Small intestine (tissue), 7 donors: ENCODE measurements at regions not wholly inside any gene's neighbourhood (a gene's known extent, or its start where the extent isn't known, plus 50 kb on each side); places are given as distances from the start of the nearest gene placed in this dataset.

Source experiments
- DNase-seq, 2 donors: peaks; one replicate each; pipeline versions ENCODE4 v3.0.0 to v3.0.0-alpha.2; 2013
- FAIRE-seq: peaks from 2 replicates; lab custom pipeline; 2012; peaks lifted over from hg19 to GRCh38; lab: Jason Lieb, UNC
- H3K27ac ChIP-seq, 3 donors: one replicate each; pipeline ENCODE4 v1.5.1; 2013; ENCODE audit warnings: low read length in 2 of 3, mild to moderate bottlenecking in 2 of 3, control low read depth in 1 of 3, inconsistent platforms in 1 of 3, low read depth in 1 of 3, moderate library complexity in 1 of 3
- H3K27me3 ChIP-seq, 3 donors: one replicate each; pipeline ENCODE4 v1.6.1; 2013; ENCODE audit warnings: low read length in 3 of 3, inconsistent platforms in 1 of 3; ENCODE audit not compliant: control insufficient read depth in 3 of 3, insufficient read depth in 3 of 3
- H3K36me3 ChIP-seq, 3 donors: one replicate each; pipeline ENCODE4 v1.6.1; 2013; ENCODE audit warnings: low read length in 3 of 3, inconsistent platforms in 1 of 3, low read depth in 1 of 3, mild to moderate bottlenecking in 1 of 3, moderate library complexity in 1 of 3; ENCODE audit not compliant: control insufficient read depth in 3 of 3, insufficient read depth in 2 of 3
- H3K4me1 ChIP-seq, 3 donors: one replicate each; pipeline ENCODE4 v1.6.1; 2013; ENCODE audit warnings: low read length in 2 of 3, inconsistent platforms in 1 of 3, low read depth in 1 of 3, mild to moderate bottlenecking in 1 of 3, moderate library complexity in 1 of 3; ENCODE audit not compliant: control insufficient read depth in 3 of 3, insufficient read depth in 2 of 3
- H3K4me3 ChIP-seq, 3 donors: one replicate each; pipeline ENCODE4 v1.5.1; 2013; ENCODE audit warnings: low read length in 3 of 3, control low read depth in 1 of 3, inconsistent platforms in 1 of 3, low read depth in 1 of 3, mild to moderate bottlenecking in 1 of 3, moderate library complexity in 1 of 3
- H3K9me3 ChIP-seq, 2 donors: one replicate each; pipeline ENCODE4 v1.6.1; 2013; ENCODE audit warnings: low read depth in 1 of 2, low read length in 1 of 2; ENCODE audit not compliant: control insufficient read depth in 2 of 2, insufficient read depth in 1 of 2
- WGBS, 3 donors: extraction: QIAGEN DNeasy Blood & Tissue Kit; methylation state at CpG; one replicate each; pipeline ENCODE4 v1.1.7; 2013; 5-methylcytosine and 5-hydroxymethylcytosine counted together
- donor health status: healthy with polysubstance abuse.
- donor health status: control.
- donor health status: control.
- donor health status: Bipolar disorder and iron deficiency.
- donor health status: healthy.

GRCh38 chr14:44649061-44649460 is 142.0 kb upstream of the FSCB start:
- 69 to 90% (median 69%) methylated on average over 1 of the region's 1 CpG for WGBS, 3 donors
- H3K4me3 ChIP-seq, result no peak overlapping the region
- H3K9me3 ChIP-seq, result no peaks in the 10 kb centered on the region
- no peaks in the 10 kb centered on the region for H3K27me3 ChIP-seq
- DNase-seq (no peak), FAIRE-seq (no peak)
- H3K27ac ChIP-seq, result no peak overlapping the region
- H3K4me1 ChIP-seq, result no peaks in the 10 kb centered on the region
- H3K36me3 ChIP-seq, result no peaks in the 10 kb centered on the region

DNA sequence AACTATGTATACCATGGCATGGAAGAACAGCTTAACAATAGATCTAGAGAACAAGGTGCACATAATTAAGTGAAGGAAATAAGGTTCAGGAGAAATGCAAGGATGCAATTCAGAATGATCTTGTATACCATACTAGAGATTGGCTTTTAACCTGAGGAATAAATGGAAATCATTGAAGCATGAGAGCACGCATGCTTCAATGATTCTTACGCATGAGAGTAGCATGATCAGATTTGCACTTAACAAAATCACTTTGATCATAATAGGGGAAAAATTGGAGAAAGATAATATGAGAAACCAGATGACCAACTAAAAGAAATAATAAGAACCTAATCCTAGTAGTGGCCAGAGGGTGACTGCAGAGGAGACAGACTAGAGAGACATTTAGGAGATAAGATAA is 133.3 kb upstream of the FSCB start:
- H3K27me3 ChIP-seq, result no peaks in the 10 kb centered on the region
- no peaks in the 10 kb centered on the region for H3K9me3 ChIP-seq
- 92 to 94% (median 94%) methylated on average over 2 of the region's 2 CpGs for WGBS, 3 donors
- H3K27ac ChIP-seq, result no peak overlapping the region
- DNase-seq, result no peak
- H3K4me1 ChIP-seq, result no peaks in the 10 kb centered on the region
- H3K36me3 ChIP-seq, result no peaks in the 10 kb centered on the region
- no peak overlapping the region for H3K4me3 ChIP-seq
- FAIRE-seq, result no peak

DNA sequence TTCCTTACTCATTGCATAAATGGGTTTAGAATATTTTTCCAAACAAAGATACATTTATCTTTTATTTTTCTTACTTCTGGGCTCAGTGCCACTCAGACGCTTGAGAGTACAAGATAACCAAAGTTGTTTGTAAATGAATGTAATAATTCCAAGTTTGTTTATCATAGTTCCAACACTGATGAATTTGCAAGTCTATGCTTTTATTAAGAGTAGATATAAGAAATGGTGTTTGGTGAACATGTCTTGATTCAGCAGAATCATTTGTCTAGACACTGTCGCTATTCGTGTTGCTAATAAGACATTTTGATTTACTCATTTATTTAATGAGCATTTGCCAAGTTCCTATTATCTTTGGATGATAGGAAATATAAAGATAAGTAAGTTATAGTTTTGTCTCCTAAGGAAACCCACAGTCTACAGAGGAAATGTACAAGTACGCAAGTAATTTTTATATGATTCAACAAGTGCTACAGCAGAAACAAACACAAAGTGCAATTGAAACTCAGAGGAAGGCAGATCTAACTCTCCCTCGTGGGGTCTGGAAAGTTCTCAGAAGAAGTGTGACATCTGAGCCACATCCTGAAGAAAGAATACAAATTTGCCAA is 132.8 kb upstream of the FSCB start:
- no peaks in the 10 kb centered on the region for H3K27me3 ChIP-seq
- no peaks in the 10 kb centered on the region for H3K4me1 ChIP-seq
- DNase-seq (no peak), FAIRE-seq (no peak)
- no peaks in the 10 kb centered on the region for H3K9me3 ChIP-seq
- no peak overlapping the region for H3K27ac ChIP-seq
- WGBS, 3 donors, result 43 to 62% (median 58%) methylated on average over 5 of the region's 5 CpGs
- no peaks in the 10 kb centered on the region for H3K36me3 ChIP-seq
- H3K4me3 ChIP-seq, result no peak overlapping the region

DNA sequence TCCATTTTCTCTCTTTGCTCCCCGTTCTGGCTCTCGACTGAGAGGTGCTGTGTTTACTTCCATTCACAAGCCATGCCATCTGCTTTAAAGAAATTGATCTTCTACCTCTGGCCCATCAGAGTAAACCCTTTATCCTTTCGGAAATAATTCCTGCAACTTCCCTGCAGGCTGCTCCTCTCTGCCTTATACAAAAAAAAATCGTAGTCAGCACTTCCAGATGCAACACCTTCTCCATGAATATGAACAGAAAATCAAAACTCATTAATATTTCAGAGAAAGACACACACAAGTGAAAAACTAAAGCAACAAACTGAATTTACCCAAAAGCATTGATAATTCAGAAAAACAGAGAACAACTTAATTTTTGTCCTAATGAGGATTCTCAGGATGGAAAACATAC is 127.6 kb upstream of the FSCB start:
- Histone ChIP-seq H3K27ac (no peak overlapping the region), H3K4me1 (no peaks in the 10 kb centered on the region), H3K27me3 (no peaks in the 10 kb centered on the region), H3K9me3 (no peaks in the 10 kb centered on the region), H3K4me3 (no peak overlapping the region), H3K36me3 (no peaks in the 10 kb centered on the region)
- no peak for DNase-seq
- 63 to 74% (median 65%) methylated on average over 4 of the region's 4 CpGs for WGBS, 3 donors
- no peak for FAIRE-seq

- FAIRE-seq (no peak), DNase-seq (no peak)
Measured at GRCh38 chr14:44626423-44626822, 119.3 kb upstream of the FSCB start.

DNA sequence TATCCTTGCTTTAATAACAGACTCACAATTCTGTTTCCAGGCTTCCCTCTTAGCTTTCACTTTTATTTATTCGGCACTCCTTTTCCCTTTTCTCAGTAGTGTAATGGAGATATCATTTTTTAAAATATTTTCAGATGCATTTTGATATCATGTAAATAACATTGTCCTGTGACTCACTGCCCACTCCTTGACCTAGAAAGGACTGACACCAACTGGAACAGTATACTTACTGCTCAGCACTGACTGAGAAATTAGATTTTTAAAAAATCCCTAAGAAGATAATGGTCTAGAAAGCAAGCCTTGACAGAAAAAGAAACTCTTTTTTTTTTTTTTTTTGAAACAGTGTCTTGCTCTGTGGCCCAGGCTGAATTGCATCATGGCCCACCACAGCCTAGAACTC is 118.0 kb upstream of the FSCB start:
- FAIRE-seq (no peak), DNase-seq (no peak)
- Histone ChIP-seq H3K9me3 (no peaks in the 10 kb centered on the region), H3K4me1 (no peaks in the 10 kb centered on the region), H3K4me3 (no peak overlapping the region), H3K27me3 (no peaks in the 10 kb centered on the region), H3K36me3 (no peaks in the 10 kb centered on the region), H3K27ac (no peak overlapping the region)
- 74 to 85% (median 80%) methylated on average over 1 of the region's 1 CpG for WGBS, 3 donors

More at GRCh38 chr14:44626423-44626822, 119.3 kb upstream of the FSCB start:
- Histone ChIP-seq H3K4me3 (no peak overlapping the region), H3K27ac (no peak overlapping the region), H3K27me3 (no peaks in the 10 kb centered on the region), H3K9me3 (no peaks in the 10 kb centered on the region), H3K36me3 (no peaks in the 10 kb centered on the region), H3K4me1 (no peaks in the 10 kb centered on the region)
- WGBS, 3 donors, result 53 to 77% (median 69%) methylated on average over 2 of the region's 2 CpGs

DNA sequence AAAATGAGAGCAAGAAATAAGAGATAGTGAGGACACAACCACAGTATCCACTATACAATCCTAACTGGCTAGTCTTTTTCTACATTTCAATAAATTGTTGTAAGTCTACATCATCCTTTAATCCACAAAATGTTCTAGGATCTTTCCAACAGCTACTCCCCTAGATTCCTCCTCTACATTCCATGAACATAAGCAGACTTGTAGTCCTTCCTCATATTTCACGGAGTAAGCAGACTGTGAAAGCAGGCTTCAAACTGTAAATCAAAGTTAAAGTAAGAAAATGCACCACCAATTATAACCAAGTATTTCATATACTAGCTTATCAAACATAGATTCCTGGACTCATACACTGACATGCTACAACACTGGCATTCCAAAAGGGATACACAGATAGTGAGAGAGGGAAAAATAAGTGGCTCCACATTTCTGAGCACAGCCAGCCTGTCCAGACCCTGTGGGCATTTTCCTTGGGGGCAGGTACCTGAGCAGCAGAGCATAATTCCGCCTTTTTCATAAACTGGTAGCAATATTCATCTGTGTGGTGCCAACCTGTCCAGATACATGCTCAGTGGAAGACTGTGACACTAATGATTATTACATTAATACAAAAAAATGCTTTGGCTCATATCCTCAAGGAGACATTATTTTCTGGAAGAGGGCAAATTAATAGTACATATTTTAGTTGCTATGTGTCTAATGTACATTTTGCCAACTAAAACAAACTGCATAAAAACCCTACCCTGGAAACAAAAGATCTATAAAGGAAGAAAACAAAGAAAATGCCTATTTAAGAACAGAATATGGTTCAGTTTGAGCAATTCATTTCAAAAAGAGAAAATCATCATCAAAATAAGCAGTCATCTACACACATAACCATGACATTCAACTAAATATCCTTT is 113.3 kb upstream of the FSCB start:
- Histone ChIP-seq H3K9me3 (no peaks in the 10 kb centered on the region), H3K4me3 (no peak overlapping the region), H3K27me3 (no peaks in the 10 kb centered on the region), H3K27ac (no peak overlapping the region), H3K4me1 (no peaks in the 10 kb centered on the region), H3K36me3 (no peaks in the 10 kb centered on the region)
- DNase-seq, result no peak
- 76 to 86% (median 81%) methylated on average over 2 of the region's 2 CpGs for WGBS, 3 donors
- FAIRE-seq, result no peak

- Histone ChIP-seq H3K9me3 (no peaks in the 10 kb centered on the region), H3K36me3 (no peaks in the 10 kb centered on the region), H3K27ac (no peak overlapping the region), H3K4me1 (no peaks in the 10 kb centered on the region), H3K4me3 (no peak overlapping the region), H3K27me3 (no peaks in the 10 kb centered on the region)
- WGBS, 3 donors, result 89 to 91% (median 90%) methylated on average over 2 of the region's 2 CpGs
- FAIRE-seq (no peak), DNase-seq (no peak)
Measured at GRCh38 chr14:44616204-44616603, 109.1 kb upstream of the FSCB start.
